Smooth muscle cell (in vitro differentiated cells): ENCODE measurements at regions not wholly inside any gene's neighbourhood (a gene's known extent, or its start where the extent isn't known, plus 50 kb on each side); places are given as distances from the start of the nearest gene placed in this dataset.
"Not testable (repeated sequence)": the region's sequence is repeated elsewhere in the genome, so short reads cannot be mapped to it uniquely, and the experiment has no call there.

Experiments
- DNase-seq: peaks from one replicate; lab custom pipeline; 2025; ENCODE audit not compliant: unreplicated experiment; lab: John Stamatoyannopoulos, UW
- H2AFZ ChIP-seq: fragments of 200-600 bp; sonication (generic); 2 replicates; pipeline ENCODE4 v1.6.0; 2016; ENCODE audit warnings: antibody characterized with exemption, low read depth, mild to moderate bottlenecking
- H3F3A ChIP-seq: fragments of 200-600 bp; sonication (generic); 2 replicates; pipeline ENCODE4 v1.6.0; 2017; ENCODE audit warnings: antibody characterized with exemption, low read depth
- H3K27ac ChIP-seq: fragments of 200-600 bp; sonication (generic); 2 replicates; pipeline ENCODE4 v1.5.1; 2016; ENCODE audit warnings: low read depth, mild to moderate bottlenecking
- H3K27me3 ChIP-seq: fragments of 200-600 bp; sonication (generic); 2 replicates; pipeline ENCODE4 v1.6.1; 2016; ENCODE audit warnings: low read depth, mild to moderate bottlenecking
- H3K36me3 ChIP-seq: fragments of 200-600 bp; sonication (generic); 2 replicates; pipeline ENCODE4 v1.5.1; 2016; ENCODE audit warnings: low read depth
- H3K4me1 ChIP-seq: fragments of 200-600 bp; sonication (generic); 2 replicates; pipeline ENCODE4 v1.5.1; 2016; ENCODE audit warnings: low read depth
- H3K4me2 ChIP-seq: fragments of 200-600 bp; sonication (generic); 2 replicates; pipeline ENCODE4 v1.6.0; 2016; ENCODE audit warnings: mild to moderate bottlenecking
- H3K4me3 ChIP-seq: fragments of 200-600 bp; sonication (generic); 2 replicates; pipeline ENCODE4 v1.5.1; 2016; ENCODE audit warnings: mild to moderate bottlenecking
- H3K79me2 ChIP-seq: fragments of 200-600 bp; sonication (generic); 2 replicates; pipeline ENCODE4 v1.6.0; 2016; ENCODE audit warnings: low read depth, mild to moderate bottlenecking
- H3K9ac ChIP-seq: fragments of 200-600 bp; sonication (generic); 2 replicates; pipeline ENCODE4 v1.6.0; 2016; ENCODE audit warnings: low read depth
- H3K9me3 ChIP-seq: fragments of 200-600 bp; sonication (generic); replicated peaks from 2 replicates; pipeline ENCODE4 v1.5.1; 2016; ENCODE audit warnings: low read depth
- H4K20me1 ChIP-seq: fragments of 200-600 bp; sonication (generic); 2 replicates; pipeline ENCODE4 v1.6.0; 2016; ENCODE audit warnings: low read depth
- CTCF ChIP-seq: fragments of 200-600 bp; sonication (generic); IDR thresholded peaks from 2 replicates; pipeline ENCODE4 v1.5.1; 2017; ENCODE audit warnings: borderline replicate concordance, mild to moderate bottlenecking, antibody characterized with exemption; ENCODE audit not compliant: insufficient read depth, poor library complexity, severe bottlenecking
- WGBS: methylation state at CpG from one replicate; pipeline ENCODE4 v1.1.7; 2016; ENCODE audit warnings: low lambda C conversion rate; 5-methylcytosine and 5-hydroxymethylcytosine counted together

- Histone ChIP-seq H3K27me3 (no peaks in the 10 kb centered on the region), H3K79me2 (no peaks in the 10 kb centered on the region), H3K9me3 (no peaks in the 10 kb centered on the region), H3F3A (no peaks in the 10 kb centered on the region), H3K4me1 (no peaks in the 10 kb centered on the region), H3K9ac (no peak overlapping the region), H3K36me3 (no peaks in the 10 kb centered on the region), H2AFZ (no peak overlapping the region), H4K20me1 (no peaks in the 10 kb centered on the region), H3K4me3 (no peak overlapping the region), H3K27ac (no peak overlapping the region), H3K4me2 (no peak overlapping the region)
- no peak for DNase-seq
- TF ChIP-seq CTCF, result no peak
- 90% methylated on average over 8 of the region's 8 CpGs for WGBS
These were observed 171.8 kb downstream of the MATN1 start for GRCh38 chr1:30551603-30552002.

- Histone ChIP-seq H2AFZ (no peak overlapping the region), H3K36me3 (no peaks in the 10 kb centered on the region), H3K79me2 (no peaks in the 10 kb centered on the region), H3K9me3 (no peaks in the 10 kb centered on the region), H3K27me3 (no peaks in the 10 kb centered on the region), H3K27ac (no peak overlapping the region), H3K4me3 (no peak overlapping the region), H3K4me2 (no peak overlapping the region), H3K4me1 (no peaks in the 10 kb centered on the region), H3K9ac (no peak overlapping the region), H3F3A (no peaks in the 10 kb centered on the region), H4K20me1 (no peaks in the 10 kb centered on the region)
- DNase-seq, result no peak
- TF ChIP-seq CTCF, result no peak
- WGBS, result 67% methylated on average over 11 of the region's 11 CpGs
These were observed 172.8 kb downstream of the MATN1 start for GRCh38 chr1:30550365-30551220.

- DNase-seq, H3K4me3 ChIP-seq, H3K9me3 ChIP-seq, H3K79me2 ChIP-seq, H2AFZ ChIP-seq, H3K36me3 ChIP-seq, H3K27ac ChIP-seq, H3K27me3 ChIP-seq, H4K20me1 ChIP-seq, H3F3A ChIP-seq, H3K4me2 ChIP-seq, H3K9ac ChIP-seq, H3K4me1 ChIP-seq: not testable (repeated sequence)
- 91% methylated on average over 1 of the region's 1 CpG for WGBS
These were observed 173.5 kb downstream of the MATN1 start for GRCh38 chr1:30549872-30550271.

- 93% methylated on average over 2 of the region's 2 CpGs for WGBS
- no peak for TF ChIP-seq CTCF
These were observed 175.1 kb downstream of the MATN1 start for GRCh38 chr1:30548294-30548693.

GRCh38 chr1:30547326-30547725 is 176.1 kb downstream of the MATN1 start:
- H3K4me2 ChIP-seq, H4K20me1 ChIP-seq, H3K9me3 ChIP-seq, H2AFZ ChIP-seq, H3F3A ChIP-seq, DNase-seq, H3K9ac ChIP-seq, H3K4me1 ChIP-seq, H3K36me3 ChIP-seq, H3K79me2 ChIP-seq, H3K27me3 ChIP-seq, H3K27ac ChIP-seq, H3K4me3 ChIP-seq: not testable (repeated sequence)
- 46% methylated on average over 2 of the region's 2 CpGs for WGBS

More at GRCh38 chr1:30548294-30548693, 175.1 kb downstream of the MATN1 start:
- no peak overlapping the region for H3K27ac ChIP-seq
- H3K4me1 ChIP-seq, result no peaks in the 10 kb centered on the region
- no peak overlapping the region for H3K4me2 ChIP-seq
- H3K9ac ChIP-seq, result no peak overlapping the region
- H3K9me3 ChIP-seq, result no peaks in the 10 kb centered on the region
- H3F3A ChIP-seq, result no peaks in the 10 kb centered on the region
- H2AFZ ChIP-seq, result no peak overlapping the region
- H4K20me1 ChIP-seq, result no peaks in the 10 kb centered on the region
- no peak for DNase-seq
- H3K4me3 ChIP-seq, result no peak overlapping the region
- H3K79me2 ChIP-seq, result no peaks in the 10 kb centered on the region
- H3K36me3 ChIP-seq, result no peaks in the 10 kb centered on the region
- H3K27me3 ChIP-seq, result no peaks in the 10 kb centered on the region
